HG03159 (cell line): ENCODE measurements at regions not wholly inside any gene's neighbourhood (a gene's known extent, or its start where the extent isn't known, plus 50 kb on each side); places are given as distances from the start of the nearest gene placed in this dataset.

Experiments used
- ATAC-seq: cut with Tn5 transposase; IDR thresholded peaks from one replicate; pipeline ENCODE4 v1.9.1; 2021; ENCODE audit warnings: mild to moderate bottlenecking, moderate library complexity; ENCODE audit not compliant: unreplicated experiment

GRCh38 chr5:167952278-167952995 is 339.0 kb upstream of the WWC1 start:
- no peak for ATAC-seq

GRCh38 chr5:167953151-167953798 is 338.2 kb upstream of the WWC1 start:
- no peak for ATAC-seq

- no peak for ATAC-seq
Observed at GRCh38 chr5:167961731-167962130, 329.7 kb upstream of the WWC1 start.

- no peak for ATAC-seq
Observed at GRCh38 chr5:167964529-167964928, 326.9 kb upstream of the WWC1 start.

- no peak for ATAC-seq
Observed at GRCh38 chr5:167965710-167966109, 325.7 kb upstream of the WWC1 start.

- ATAC-seq, result no peak
Observed at GRCh38 chr5:167966979-167967378, 324.5 kb upstream of the WWC1 start.

- ATAC-seq, result no peak
Observed at GRCh38 chr5:167967494-167968177, 323.8 kb upstream of the WWC1 start.

GRCh38 chr5:167968837-167969236 is 322.6 kb upstream of the WWC1 start:
- ATAC-seq, result no peak

- ATAC-seq, result no peak
Observed at GRCh38 chr5:167969998-167970397, 321.4 kb upstream of the WWC1 start.

GRCh38 chr5:167971706-167972105 is 319.7 kb upstream of the WWC1 start:
- ATAC-seq, result no peak

- ATAC-seq, result no peak
Observed at GRCh38 chr5:167973126-167973525, 318.3 kb upstream of the WWC1 start.

GRCh38 chr5:167984951-167985350 is 306.5 kb upstream of the WWC1 start:
- no peak for ATAC-seq

- no peak for ATAC-seq
Observed at GRCh38 chr5:167985373-167985772, 306.1 kb upstream of the WWC1 start.

GRCh38 chr5:167987490-167988280 is 303.8 kb upstream of the WWC1 start:
- ATAC-seq, result no peak

GRCh38 chr5:167992868-167993267 is 298.6 kb upstream of the WWC1 start:
- ATAC-seq, result no peak

- no peak for ATAC-seq
Observed at GRCh38 chr5:167993771-167994170, 297.7 kb upstream of the WWC1 start.

GRCh38 chr5:167995844-167996425 is 295.5 kb upstream of the WWC1 start:
- no peak for ATAC-seq

GRCh38 chr5:167998148-167998767 is 293.2 kb upstream of the WWC1 start:
- ATAC-seq, result no peak

- no peak for ATAC-seq
Observed at GRCh38 chr5:167999182-167999581, 292.3 kb upstream of the WWC1 start.

- no peak for ATAC-seq
Observed at GRCh38 chr5:168001318-168001717, 290.1 kb upstream of the WWC1 start.
